ENCODE measurements at regions not wholly inside any gene's neighbourhood (a gene's known extent, or its start where the extent isn't known, plus 50 kb on each side); places are given as distances from the start of the nearest gene placed in this dataset.

GRCh38 chr11:11045156-11045930 is 187.5 kb upstream of the ZBED5 start:
- DNase-seq (ENCODE audit: low read depth), result no peak

- no peak for DNase-seq (ENCODE audit: low read depth)
Measured at GRCh38 chr11:11044137-11044855, 186.4 kb upstream of the ZBED5 start.

GRCh38 chr11:11043721-11044120 is 185.9 kb upstream of the ZBED5 start:
- no peak for DNase-seq (ENCODE audit: low read depth)

GRCh38 chr11:11039208-11039965 is 181.5 kb upstream of the ZBED5 start:
- no peak for DNase-seq (ENCODE audit: low read depth)

- no peak for DNase-seq (ENCODE audit: low read depth)
Measured at GRCh38 chr11:11038782-11039181, 180.9 kb upstream of the ZBED5 start.

GRCh38 chr11:11038352-11038751 is 180.5 kb upstream of the ZBED5 start:
- DNase-seq (ENCODE audit: low read depth), result no peak

GRCh38 chr11:11036848-11037732 is 179.2 kb upstream of the ZBED5 start:
- peak; percentile 26 for DNase-seq (ENCODE audit: low read depth)

GRCh38 chr11:11036185-11036847 is 178.5 kb upstream of the ZBED5 start:
- no peak for DNase-seq (ENCODE audit: low read depth)

GRCh38 chr11:11035331-11035730 is 177.5 kb upstream of the ZBED5 start:
- DNase-seq (ENCODE audit: low read depth), result no peak

GRCh38 chr11:11034476-11034875 is 176.6 kb upstream of the ZBED5 start:
- no peak for DNase-seq (ENCODE audit: low read depth)

GRCh38 chr11:11032066-11032465 is 174.2 kb upstream of the ZBED5 start:
- DNase-seq (ENCODE audit: low read depth), result no peak

- no peak for DNase-seq (ENCODE audit: low read depth)
Measured at GRCh38 chr11:11029027-11029426, 171.2 kb upstream of the ZBED5 start.

GRCh38 chr11:11028017-11028692 is 170.3 kb upstream of the ZBED5 start:
- DNase-seq (ENCODE audit: low read depth), result peak; percentile 42

GRCh38 chr11:11027288-11027687 is 169.4 kb upstream of the ZBED5 start:
- peak; percentile 73 for DNase-seq (ENCODE audit: low read depth)

- peak; percentile 82 for DNase-seq (ENCODE audit: low read depth)
Measured at GRCh38 chr11:11025087-11025486, 167.2 kb upstream of the ZBED5 start.

- DNase-seq (ENCODE audit: low read depth), result no peak
Measured at GRCh38 chr11:11022125-11022730, 164.4 kb upstream of the ZBED5 start.

- no peak for DNase-seq (ENCODE audit: low read depth)
Measured at GRCh38 chr11:11021563-11021962, 163.7 kb upstream of the ZBED5 start.

- no peak for DNase-seq (ENCODE audit: low read depth)
Measured at GRCh38 chr11:11020747-11021149, 162.9 kb upstream of the ZBED5 start.

- no peak for DNase-seq (ENCODE audit: low read depth)
Measured at GRCh38 chr11:11020219-11020726, 162.4 kb upstream of the ZBED5 start.
